ENCODE measurements at regions not wholly inside any gene's neighbourhood (a gene's known extent, or its start where the extent isn't known, plus 50 kb on each side); places are given as distances from the start of the nearest gene placed in this dataset.

- Histone ChIP-seq H3K4me2 (ENCODE audit: low read length) (no peak overlapping the region), H3K4me3 (replicated peaks in 1 of 2; ENCODE audit: low read depth in 1 of 2, low read length in 2 of 2) (no peak overlapping the region), H2AFZ (ENCODE audit: low read depth, low read length, poor library complexity, severe bottlenecking) (no peak overlapping the region), H3K79me2 (ENCODE audit: insufficient read depth, low read length) (no peaks in the 10 kb centered on the region), H3K4me1 (ENCODE audit: control insufficient read depth in 1 of 2, insufficient read depth in 2 of 2, low read length in 2 of 2) (no peaks in the 10 kb centered on the region), H3K9me2 (ENCODE audit: insufficient read depth) (no peaks in the 10 kb centered on the region), H3K27me3 (ENCODE audit: insufficient read depth, low read length) (no peaks in the 10 kb centered on the region), H3K27ac (ENCODE audit: low read depth, low read length) (no peak overlapping the region), H4K20me1 (ENCODE audit: insufficient read depth) (no peaks in the 10 kb centered on the region), H3K9me3 (ENCODE audit: control insufficient read depth in 1 of 2, insufficient read depth in 1 of 2, low read depth in 1 of 2, low read length in 2 of 2) (no peaks in the 10 kb centered on the region), H3K36me3 (ENCODE audit: control insufficient read depth in 1 of 2, insufficient read depth in 2 of 2, low read length in 2 of 2) (no peaks in the 10 kb centered on the region), H3K9ac (ENCODE audit: low read length) (no peak overlapping the region)
- RAD21 ChIA-PET (ENCODE audit: low non-redundant PET in 1 of 2, low total read pairs in 2 of 2, uncharacterized antibody in 2 of 2, unreplicated experiment in 2 of 2) = no interaction called here
- TF ChIP-seq TCF7L2 (IDR thresholded peaks at IDR 0.05; ENCODE audit: borderline replicate concordance, extremely low read depth, insufficient read depth, insufficient read length) (no peak), EGR1 (IDR thresholded peaks at IDR 0.05; ENCODE audit: low read depth) (no peak), MAX (IDR thresholded peaks at IDR 0.05) (no peak), POLR2A (IDR thresholded peaks at IDR 0.05; ENCODE audit: borderline replicate concordance, extremely low read depth, insufficient read depth, insufficient read length) (no peak), SRF (IDR thresholded peaks at IDR 0.05; ENCODE audit: low read depth) (no peak), CEBPB (IDR thresholded peaks at IDR 0.05; ENCODE audit: low read depth) (no peak), ZFX (IDR thresholded peaks at IDR 0.05) (no peak), POLR2AphosphoS5 (IDR thresholded peaks at IDR 0.05; ENCODE audit: low read depth, low read length) (no peak), ZNF274 (IDR thresholded peaks at IDR 0.05; ENCODE audit: low read depth, low read length) (no peak), YY1 (IDR thresholded peaks at IDR 0.05; ENCODE audit: extremely low read depth, insufficient replicate concordance, low read depth, low read length) (no peak), CBX3 (IDR thresholded peaks at IDR 0.05; ENCODE audit: low read depth) (no peak), SIN3A (IDR thresholded peaks at IDR 0.05; ENCODE audit: low read depth) (no peak), EZH2phosphoT487 (IDR thresholded peaks at IDR 0.05; ENCODE audit: borderline replicate concordance) (no peak), RAD21 (IDR thresholded peaks at IDR 0.05; ENCODE audit: low read depth) (no peak), JUND (IDR thresholded peaks at IDR 0.05) (no peak), ELF1 (IDR thresholded peaks at IDR 0.05; ENCODE audit: borderline replicate concordance, low read depth) (no peak)
- DNase-seq (ENCODE audit: low read depth, low spot score) (no peak), ATAC-seq (no peak)
- intact Hi-C loops (cut with micrococcal nuclease) = no loop called here
- CTCF ChIA-PET = no interaction called here
- BruUV-seq (replicated peaks) = no TSS peak
- POLR2A ChIA-PET = no interaction called here
Measured at GRCh38 chr20:56724241-56724757, 95.2 kb downstream of the TFAP2C start.
